Kasumi-1 (cell line): ENCODE measurements at regions not wholly inside any gene's neighbourhood (a gene's known extent, or its start where the extent isn't known, plus 50 kb on each side); places are given as distances from the start of the nearest gene placed in this dataset.
"Not testable (repeated sequence)": the region's sequence is repeated elsewhere in the genome, so short reads cannot be mapped to it uniquely, and the experiment has no call there.

Experiments used
- DNase-seq, 2 experiments: peaks; one replicate each; lab custom pipeline; 2025; lab: John Stamatoyannopoulos, UW

DNA sequence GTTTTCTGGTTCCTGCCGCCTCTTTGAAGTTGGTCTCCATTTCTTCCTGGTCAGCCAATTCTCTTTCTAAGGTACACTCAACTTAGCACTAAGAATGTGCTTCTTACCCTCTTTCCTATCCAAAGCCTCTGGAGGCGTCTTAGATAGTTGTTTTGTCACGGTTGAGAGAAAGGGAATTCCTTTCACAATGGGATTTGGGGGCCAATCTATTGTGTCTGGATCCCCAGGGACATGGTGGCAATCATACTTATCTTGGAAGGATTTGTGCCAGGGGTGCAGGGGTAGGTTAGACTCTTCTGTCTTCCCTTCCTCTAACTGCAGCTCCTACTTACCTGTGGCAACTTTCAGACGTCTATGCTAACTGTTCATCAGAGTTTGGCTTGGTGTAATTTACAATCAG is 287.1 kb downstream of the SOX2 start:
- no peak for DNase-seq

DNA sequence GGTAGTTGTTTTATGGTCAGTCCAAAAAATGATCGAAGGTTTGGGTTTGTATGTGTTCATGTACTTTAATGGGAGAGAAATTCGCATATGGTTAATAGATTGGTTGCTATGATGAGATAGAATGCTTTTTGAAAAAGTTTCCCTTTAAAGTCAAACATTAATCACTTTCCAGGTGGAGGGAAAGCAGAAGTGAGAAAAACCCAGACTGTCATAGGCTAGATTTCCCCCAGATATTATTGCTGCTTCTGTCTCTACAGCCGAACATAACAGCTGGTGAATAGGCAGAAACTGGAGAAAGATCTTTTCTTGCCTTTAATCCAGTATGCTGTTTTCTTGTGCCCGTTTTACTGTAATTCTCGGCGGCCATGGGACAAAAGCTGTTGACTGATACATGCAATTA is 287.6 kb downstream of the SOX2 start:
- DNase-seq: no peak

GRCh38 chr3:182000447-182000846 is 288.7 kb downstream of the SOX2 start:
- no peak for DNase-seq

DNA sequence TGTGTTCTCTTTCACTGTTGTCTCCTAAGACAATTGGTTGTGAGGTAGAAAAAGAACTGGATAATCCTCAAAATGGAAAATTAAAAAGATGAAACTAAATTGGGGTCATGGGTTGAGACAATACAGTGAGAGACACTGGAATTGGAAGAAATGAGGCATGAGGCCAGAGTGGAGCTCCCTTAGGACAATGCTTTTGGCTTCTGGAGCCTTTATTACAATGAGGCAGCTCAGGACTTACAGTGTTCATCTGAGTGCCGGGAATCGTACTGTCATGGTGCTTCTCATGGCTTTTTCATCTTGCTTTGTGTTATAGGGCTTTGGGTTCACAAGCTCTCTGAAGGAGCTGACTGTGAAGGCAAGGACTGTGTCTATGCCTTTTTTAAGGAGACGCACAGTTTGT is 293.5 kb downstream of the SOX2 start:
- no peak for DNase-seq

- DNase-seq: no peak
These were observed 294.0 kb downstream of the SOX2 start for GRCh38 chr3:182005701-182006100.

DNA sequence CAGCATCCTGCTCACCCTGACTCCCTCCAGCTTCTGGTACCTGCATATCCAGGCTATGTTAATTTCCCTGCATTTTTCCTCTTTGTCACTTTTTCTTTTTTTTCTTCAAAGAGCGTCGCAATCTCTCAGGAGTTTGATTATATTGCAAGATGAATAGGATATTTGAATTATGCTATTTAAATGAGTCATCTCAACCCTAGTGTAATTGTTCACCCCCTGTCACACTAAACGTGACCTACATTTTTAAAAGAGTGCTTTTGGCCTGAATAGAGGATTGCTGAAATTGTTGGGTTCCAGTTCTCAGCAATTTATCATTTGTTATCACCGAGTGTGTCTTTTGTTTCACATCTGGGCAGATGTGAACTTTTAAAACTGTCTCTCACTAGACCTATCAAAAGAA is 294.7 kb downstream of the SOX2 start:
- no peak for DNase-seq

GRCh38 chr3:182007441-182007840 is 295.7 kb downstream of the SOX2 start:
- DNase-seq: no peak

DNA sequence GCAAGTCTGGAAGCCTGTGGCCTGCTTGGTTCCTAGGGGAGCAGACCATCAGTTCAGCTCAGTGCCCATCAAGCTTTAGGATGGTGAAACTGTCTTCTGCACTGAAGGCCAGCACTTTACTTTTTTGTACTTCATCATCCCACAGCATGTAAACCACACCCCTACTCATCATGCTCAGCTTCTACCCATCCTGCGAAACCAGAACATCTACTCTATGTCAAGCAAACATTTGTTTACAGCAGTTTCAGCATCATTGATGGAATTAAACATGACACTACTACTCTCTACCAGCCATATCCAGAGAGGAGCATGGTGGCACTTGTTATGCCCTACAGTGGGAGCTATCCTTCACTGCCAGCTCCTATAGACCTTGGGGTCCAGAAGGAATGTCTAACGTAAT is 306.6 kb downstream of the SOX2 start:
- DNase-seq: no peak

DNA sequence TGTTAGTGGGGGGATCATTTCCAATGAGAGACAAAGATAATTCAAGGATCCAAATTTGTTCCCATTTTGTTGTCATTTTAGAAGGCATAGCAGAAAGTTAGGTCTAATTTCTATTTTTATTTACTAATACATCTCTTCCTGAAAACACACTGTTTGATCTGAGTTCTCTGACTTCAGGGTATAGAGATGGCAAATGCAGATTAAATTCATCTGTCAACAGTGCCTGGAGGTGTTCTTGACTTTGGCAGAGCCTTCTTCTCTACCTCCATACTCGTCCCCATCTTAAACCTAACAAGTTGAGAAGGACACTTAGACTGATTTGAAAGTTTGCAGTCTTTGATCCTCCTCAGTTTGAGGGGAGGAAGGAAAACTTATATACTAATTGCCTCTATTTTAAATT is 308.2 kb downstream of the SOX2 start:
- no peak for DNase-seq

DNA sequence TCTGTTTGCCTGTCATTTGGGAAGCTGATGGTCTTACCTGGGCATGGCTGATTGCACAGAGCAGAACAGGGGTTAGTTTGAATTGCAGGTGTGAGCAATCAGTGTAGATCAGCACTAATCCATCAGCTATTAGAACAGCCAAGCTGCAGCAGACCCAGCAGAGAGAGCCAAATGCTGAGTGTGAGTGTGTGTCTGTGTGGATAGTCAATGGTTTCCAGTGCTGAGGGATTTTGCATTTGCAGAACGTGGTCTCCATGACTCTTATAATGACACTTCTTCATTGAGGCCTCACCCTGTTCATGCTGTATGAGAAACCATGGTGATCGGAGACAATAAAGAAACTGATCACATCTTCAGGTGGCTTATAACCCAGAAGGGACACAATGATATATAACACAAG is 312.1 kb downstream of the SOX2 start:
- DNase-seq: no peak

DNA sequence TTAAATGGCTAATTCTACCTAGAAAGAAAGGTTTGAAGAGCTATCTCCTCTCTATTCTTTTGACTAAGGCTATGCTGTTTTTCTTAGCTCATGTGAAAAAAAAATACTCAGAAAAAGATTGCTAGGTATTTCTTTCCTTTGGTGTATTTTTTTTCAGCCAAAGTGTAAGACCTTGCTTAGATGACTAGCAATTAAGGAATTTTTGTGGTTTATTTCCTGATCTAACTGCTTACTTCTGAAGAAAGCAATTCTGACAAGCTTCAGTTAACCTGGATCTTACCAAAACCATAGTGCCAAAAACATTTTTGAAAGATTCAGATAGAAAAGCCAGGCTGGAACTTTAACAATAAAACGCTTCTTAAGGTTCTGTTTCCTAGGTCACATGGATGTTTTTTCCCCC is 315.6 kb downstream of the SOX2 start:
- no peak for DNase-seq

GRCh38 chr3:182028081-182028480 is 316.4 kb downstream of the SOX2 start:
- DNase-seq: no peak

GRCh38 chr3:182034231-182034630 is 322.5 kb downstream of the SOX2 start:
- DNase-seq: not testable (repeated sequence)

- no peak for DNase-seq
These were observed 323.6 kb downstream of the SOX2 start for GRCh38 chr3:182035324-182035723.

- no peak for DNase-seq
These were observed 324.7 kb downstream of the SOX2 start for GRCh38 chr3:182036382-182036781.

DNA sequence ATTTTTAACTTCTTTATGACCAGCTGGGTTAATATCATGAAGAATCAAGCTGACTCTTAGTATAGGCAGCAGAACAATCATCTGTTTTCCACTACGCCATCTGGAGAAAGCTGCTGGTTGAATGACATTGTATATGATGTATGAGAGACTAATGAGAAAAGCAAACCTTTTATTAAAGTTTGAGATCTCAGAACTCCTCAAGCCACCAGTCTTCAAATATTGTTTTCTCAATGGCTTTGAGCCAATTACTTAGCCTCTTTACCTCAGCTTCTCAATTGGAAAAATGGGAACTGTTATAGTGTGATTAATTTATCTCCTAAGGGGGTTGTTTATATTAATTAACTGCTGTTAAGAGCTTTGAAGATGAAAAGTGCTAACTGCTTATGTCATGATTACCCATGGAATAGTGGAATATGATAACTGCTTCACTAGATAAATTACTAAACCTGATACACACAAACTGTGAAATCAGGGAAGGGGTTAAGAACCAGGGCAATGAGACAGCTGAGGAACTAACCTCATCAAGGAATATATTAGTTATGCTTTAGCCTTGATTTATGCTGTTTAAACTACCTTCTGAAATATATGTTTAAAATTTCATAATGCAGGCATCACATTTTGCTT is 330.1 kb downstream of the SOX2 start:
- DNase-seq: no peak

DNA sequence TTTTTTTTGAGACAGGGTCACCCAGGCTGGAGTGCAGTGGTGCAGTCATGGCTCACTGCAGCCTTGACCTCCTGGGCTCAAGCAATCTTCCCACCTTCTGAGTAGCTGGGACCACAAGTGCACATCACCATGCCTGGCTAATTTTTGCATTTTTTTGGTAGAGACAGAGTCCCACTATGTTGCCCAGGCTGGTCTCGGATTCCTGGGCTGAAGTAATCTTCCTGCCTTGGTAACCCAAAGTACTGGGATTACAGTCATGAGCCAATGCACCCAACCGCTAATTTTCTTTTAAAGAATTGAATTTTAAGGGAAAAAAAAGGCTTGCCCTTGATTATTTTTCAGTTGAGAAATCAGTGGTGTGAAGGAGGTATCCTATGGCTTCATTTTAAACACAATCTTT is 334.0 kb downstream of the SOX2 start:
- DNase-seq: no peak

GRCh38 chr3:182046166-182046764 is 334.5 kb downstream of the SOX2 start:
- DNase-seq: no peak

- no peak for DNase-seq
These were observed 339.2 kb downstream of the SOX2 start for GRCh38 chr3:182050932-182051331.

DNA sequence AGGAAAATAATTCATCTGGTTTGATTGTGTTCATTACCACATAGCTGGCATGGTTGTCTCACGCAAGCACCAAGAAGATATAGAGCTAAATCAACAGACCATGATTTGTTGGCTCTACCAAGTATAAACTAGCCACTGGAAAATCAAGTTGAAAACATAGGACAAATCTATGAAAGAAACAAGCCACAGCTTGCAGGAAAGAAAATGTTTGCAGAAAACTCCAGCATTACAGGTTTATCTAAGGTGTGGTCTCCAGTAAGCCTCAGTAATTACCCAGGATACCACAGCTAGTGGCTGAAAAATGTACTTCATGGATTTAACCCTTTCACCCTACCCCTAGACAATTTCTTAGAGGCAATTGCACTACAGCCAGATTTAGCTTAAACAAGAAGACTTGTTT is 340.6 kb downstream of the SOX2 start:
- no peak for DNase-seq

DNA sequence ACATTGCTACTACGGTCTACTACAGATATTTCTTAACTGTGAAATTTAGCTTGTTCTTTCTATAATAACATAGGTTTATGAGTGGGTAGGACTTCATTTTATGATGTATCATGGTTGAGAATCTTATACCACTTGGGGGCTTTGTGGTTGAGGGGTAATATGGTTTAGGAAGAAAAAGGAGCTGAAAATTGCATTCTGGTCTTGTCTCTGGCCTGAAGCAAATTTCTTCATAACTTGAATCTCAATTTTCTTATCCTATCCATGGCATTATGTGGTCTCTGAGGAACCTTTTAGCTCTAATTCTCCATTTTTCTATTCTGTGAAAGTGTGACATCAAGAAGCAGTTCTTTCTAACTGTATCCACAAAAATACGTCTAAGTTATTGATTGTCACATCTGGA is 341.0 kb downstream of the SOX2 start:
- DNase-seq: no peak

GRCh38 chr3:182058488-182058887 is 346.8 kb downstream of the SOX2 start:
- no peak for DNase-seq

DNA sequence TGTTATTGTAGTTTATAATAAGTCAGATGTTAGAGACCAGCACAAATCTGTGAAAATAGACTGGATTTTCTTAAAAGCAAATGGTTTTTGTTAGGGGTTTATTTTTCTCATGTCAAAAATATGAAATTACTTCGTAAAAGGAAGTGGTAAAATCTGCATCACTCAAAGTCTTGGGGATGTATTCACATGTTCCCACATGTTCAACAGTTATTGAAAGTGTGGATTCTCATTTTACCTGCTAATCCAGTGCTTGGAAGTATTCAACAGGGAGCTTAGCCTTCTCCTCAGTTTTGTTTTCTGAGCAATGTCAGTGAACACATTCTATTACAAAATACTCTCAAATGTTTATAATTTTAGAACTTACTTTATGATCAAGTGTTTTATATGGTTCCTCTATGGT is 352.0 kb downstream of the SOX2 start:
- DNase-seq: no peak

- DNase-seq: no peak
These were observed 355.7 kb downstream of the SOX2 start for GRCh38 chr3:182067423-182067822.
